DND-41 (cell line): ENCODE measurements at regions not wholly inside any gene's neighbourhood (a gene's known extent, or its start where the extent isn't known, plus 50 kb on each side); places are given as distances from the start of the nearest gene placed in this dataset.

ENCODE experiments used
- CTCF ChIP-seq: IDR thresholded peaks from 2 replicates; pipeline ENCODE4 v1.5.1; 2012; ENCODE audit warnings: borderline replicate concordance, low read length, moderate library complexity, mild to moderate bottlenecking; ENCODE audit not compliant: poor library complexity, severe bottlenecking; ENCODE audit errors: extremely low read depth
- EZH2 ChIP-seq: IDR thresholded peaks from 3 replicates; pipeline ENCODE4 v1.6.1; 2012; ENCODE audit warnings: borderline replicate concordance, low read depth, mild to moderate bottlenecking, moderate library complexity, low read length, inconsistent platforms; ENCODE audit not compliant: severe bottlenecking

GRCh38 chr7:17098515-17098914, 199.9 kb upstream of the AHR start:
- no peak for TF ChIP-seq CTCF
- no peak for TF ChIP-seq EZH2
